ENCODE measurements at regions not wholly inside any gene's neighbourhood (a gene's known extent, or its start where the extent isn't known, plus 50 kb on each side); places are given as distances from the start of the nearest gene placed in this dataset.

GRCh38 chr13:91242652-91243051 is 104.8 kb upstream of the MIR17HG start:
- TF ChIP-seq, protein P1, sequence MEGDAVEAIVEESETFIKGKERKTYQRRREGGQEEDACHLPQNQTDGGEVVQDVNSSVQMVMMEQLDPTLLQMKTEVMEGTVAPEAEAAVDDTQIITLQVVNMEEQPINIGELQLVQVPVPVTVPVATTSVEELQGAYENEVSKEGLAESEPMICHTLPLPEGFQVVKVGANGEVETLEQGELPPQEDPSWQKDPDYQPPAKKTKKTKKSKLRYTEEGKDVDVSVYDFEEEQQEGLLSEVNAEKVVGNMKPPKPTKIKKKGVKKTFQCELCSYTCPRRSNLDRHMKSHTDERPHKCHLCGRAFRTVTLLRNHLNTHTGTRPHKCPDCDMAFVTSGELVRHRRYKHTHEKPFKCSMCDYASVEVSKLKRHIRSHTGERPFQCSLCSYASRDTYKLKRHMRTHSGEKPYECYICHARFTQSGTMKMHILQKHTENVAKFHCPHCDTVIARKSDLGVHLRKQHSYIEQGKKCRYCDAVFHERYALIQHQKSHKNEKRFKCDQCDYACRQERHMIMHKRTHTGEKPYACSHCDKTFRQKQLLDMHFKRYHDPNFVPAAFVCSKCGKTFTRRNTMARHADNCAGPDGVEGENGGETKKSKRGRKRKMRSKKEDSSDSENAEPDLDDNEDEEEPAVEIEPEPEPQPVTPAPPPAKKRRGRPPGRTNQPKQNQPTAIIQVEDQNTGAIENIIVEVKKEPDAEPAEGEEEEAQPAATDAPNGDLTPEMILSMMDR (IDR thresholded peaks at IDR 0.05; ENCODE audit: low read depth, low read length): no peak
- no peak for TF ChIP-seq EZH2phosphoT487 (IDR thresholded peaks at IDR 0.05; ENCODE audit: low read depth)

Data from OCI-LY3 (cell line).